H54 (cell line): ENCODE measurements at regions not wholly inside any gene's neighbourhood (a gene's known extent, or its start where the extent isn't known, plus 50 kb on each side); places are given as distances from the start of the nearest gene placed in this dataset.

Experiments used
- DNase-seq: peaks from one replicate; pipeline ENCODE4 v3.0.0; 2011; ENCODE audit warnings: low spot score, mixed read lengths; ENCODE audit not compliant: insufficient read length
- FAIRE-seq: peaks from 3 replicates; lab custom pipeline; 2011; peaks lifted over from hg19 to GRCh38; lab: Jason Lieb, UNC
- POLR2A ChIP-seq: IDR thresholded peaks from 2 replicates; pipeline ENCODE4 v1.6.1; 2011; ENCODE audit warnings: low read depth, mild to moderate bottlenecking, low read length

GRCh38 chr4:126678618-126679017 lies 954.1 kb upstream of the INTU start:
- no peak for TF ChIP-seq POLR2A
- FAIRE-seq (no peak), DNase-seq (no peak)

DNA sequence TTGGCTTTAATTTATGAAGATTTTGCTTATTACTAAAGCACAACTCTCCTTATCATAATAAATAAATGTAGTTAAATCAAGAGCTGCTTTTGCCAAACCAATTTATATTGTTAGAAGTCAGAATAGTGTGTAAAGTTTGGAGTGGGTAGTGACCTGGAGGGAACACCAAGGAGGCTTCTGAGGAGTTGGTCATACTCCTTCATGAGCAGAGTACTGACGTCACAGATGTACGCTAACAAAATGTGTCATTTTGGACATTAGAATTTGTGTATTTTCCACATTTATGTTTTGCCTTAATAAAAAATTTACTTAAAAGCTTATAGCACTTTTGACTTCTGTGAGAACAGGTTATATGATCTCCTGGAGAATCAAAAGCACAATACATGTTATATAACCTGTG lies 953.5 kb upstream of the INTU start:
- TF ChIP-seq POLR2A: no peak
- no peak for DNase-seq
- FAIRE-seq: no peak

DNA sequence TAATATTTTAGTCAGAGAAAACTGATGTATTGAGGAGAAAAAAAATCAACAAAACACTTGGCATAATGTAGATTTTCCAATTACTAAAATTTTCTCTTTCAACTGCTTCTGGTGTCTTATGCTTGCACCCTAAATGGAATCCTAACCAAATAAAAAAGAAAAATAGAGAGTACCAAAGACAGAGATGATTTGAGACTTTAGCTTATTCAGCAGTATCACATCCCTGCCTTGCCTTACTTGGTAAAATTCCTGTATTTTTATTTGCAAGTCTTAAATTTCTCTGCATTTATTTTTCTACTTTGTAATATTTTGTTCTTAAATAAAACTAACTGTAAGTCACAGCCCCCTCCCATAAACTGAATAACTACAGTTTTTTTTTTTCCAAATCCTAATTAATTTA lies 950.5 kb upstream of the INTU start:
- DNase-seq (no peak), FAIRE-seq (no peak)
- no peak for TF ChIP-seq POLR2A

GRCh38 chr4:126686491-126686890 lies 946.3 kb upstream of the INTU start:
- DNase-seq (no peak), FAIRE-seq (no peak)
- no peak for TF ChIP-seq POLR2A

GRCh38 chr4:126687655-126688358 lies 945.0 kb upstream of the INTU start:
- TF ChIP-seq POLR2A: no peak

DNA sequence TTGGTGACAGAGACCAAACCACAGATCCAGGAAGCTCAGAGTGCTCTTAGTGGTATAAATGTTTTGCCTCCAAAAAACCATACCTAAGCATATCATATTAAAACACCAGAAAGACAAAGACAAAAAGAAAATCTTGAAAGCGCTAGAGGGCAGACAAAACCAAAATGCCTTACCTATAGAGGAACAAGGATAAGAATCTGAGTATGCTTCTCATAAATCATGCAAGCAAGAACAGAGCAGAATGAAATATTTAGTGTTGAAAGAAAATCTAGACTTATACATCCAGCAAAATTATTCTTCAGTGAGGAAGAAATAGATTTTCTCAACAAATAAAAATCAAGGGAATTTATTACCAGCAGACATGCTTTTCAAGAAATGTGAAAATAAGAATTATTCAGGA lies 941.0 kb upstream of the INTU start:
- no peak for DNase-seq
- FAIRE-seq: no peak
- no peak for TF ChIP-seq POLR2A

More at GRCh38 chr4:126687655-126688358, 945.0 kb upstream of the INTU start:
- FAIRE-seq (no peak), DNase-seq (no peak)

- no peak for TF ChIP-seq POLR2A
- FAIRE-seq: no peak
- no peak for DNase-seq
These were observed 935.0 kb upstream of the INTU start for GRCh38 chr4:126697748-126698147.

DNA sequence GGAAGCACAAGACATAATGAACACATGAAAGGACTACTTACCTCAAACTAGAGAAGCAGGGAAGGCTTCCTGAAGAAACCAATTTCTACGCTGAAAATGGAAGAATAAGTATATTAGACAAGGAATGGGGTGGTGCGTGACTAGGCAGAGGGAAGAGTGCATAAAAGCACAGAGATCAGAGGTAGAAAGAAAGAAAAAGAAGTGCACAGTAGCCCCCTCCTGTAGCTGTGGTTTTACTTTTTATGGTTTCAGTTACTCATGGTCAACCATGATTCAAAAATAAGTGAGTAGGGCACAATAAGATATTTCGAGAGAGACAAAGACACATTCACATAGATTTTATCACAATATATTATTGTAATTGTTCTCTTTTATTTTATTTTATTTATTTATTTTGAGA lies 934.5 kb upstream of the INTU start:
- FAIRE-seq (no peak), DNase-seq (no peak)
- no peak for TF ChIP-seq POLR2A

- FAIRE-seq (no peak), DNase-seq (no peak)
- TF ChIP-seq POLR2A: no peak
These were observed 931.0 kb upstream of the INTU start for GRCh38 chr4:126701756-126702155.

DNA sequence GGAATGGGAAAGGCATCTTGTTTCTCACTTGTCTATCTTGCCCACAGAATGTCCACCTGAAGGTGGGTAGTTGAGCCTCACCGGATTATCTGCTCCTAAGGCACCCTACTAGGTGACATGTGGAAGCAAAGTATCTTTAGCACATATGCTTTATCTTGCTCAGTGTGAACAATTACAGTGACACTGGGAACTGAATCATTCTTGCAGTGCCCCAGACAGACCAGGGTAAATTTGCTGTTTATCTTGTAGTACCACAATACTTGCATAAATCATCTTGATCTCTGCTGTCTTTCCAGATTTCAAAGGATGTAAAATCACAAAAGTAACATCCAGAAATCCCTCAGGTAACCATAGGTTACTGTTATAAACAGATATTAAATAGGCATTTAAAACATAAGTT lies 930.0 kb upstream of the INTU start:
- TF ChIP-seq POLR2A: no peak
- DNase-seq: no peak
- FAIRE-seq: no peak

DNA sequence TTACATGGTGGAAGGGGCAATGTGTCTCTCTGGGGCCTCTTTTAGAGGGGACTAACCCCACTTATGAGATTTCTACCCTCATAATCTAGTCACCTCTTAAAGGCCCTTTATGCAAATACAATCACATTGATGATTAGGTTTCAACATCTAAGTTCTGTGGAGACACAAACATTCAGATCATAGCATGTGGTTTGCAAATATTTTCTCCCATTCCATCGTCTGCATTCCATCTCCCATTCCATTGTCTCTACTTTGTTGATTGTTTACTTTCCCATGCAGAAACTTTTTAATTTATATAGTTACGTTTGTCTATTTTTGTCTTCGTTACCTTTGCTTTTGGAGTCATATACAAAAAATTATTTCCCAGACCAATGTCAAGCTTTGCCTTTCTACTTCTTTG lies 927.5 kb upstream of the INTU start:
- no peak for DNase-seq

GRCh38 chr4:126708716-126709115 lies 924.0 kb upstream of the INTU start:
- FAIRE-seq (no peak), DNase-seq (no peak)
- TF ChIP-seq POLR2A: no peak

More for the DNA sequence above, 927.5 kb upstream of the INTU start:
- no peak for FAIRE-seq
- TF ChIP-seq POLR2A: no peak

DNA sequence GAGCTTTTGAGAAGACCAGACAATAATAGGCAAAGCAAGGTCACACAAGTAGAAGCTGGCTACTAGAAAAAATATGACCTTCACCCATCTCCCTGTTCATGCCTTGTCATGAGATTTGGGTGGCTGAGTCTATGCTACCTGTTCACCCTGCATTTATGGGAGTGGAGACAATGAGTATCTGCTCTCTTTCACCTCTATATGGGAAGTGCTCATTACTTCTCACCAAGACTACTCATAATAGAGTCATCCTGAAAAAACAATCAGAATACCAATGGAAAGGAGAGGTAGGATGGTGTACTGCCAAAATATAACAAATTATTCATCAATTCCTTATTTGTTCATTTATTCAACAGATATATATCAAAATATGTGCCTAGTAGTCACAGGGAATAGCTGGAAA lies 921.8 kb upstream of the INTU start:
- no peak for TF ChIP-seq POLR2A
- FAIRE-seq (no peak), DNase-seq (no peak)

- FAIRE-seq: no peak
- no peak for TF ChIP-seq POLR2A
- DNase-seq: no peak
These were observed 917.7 kb upstream of the INTU start for GRCh38 chr4:126715067-126715466.

- TF ChIP-seq POLR2A: no peak
- no peak for DNase-seq
- no peak for FAIRE-seq
These were observed 917.1 kb upstream of the INTU start for GRCh38 chr4:126715681-126716080.
